GM10266 (cell line): ENCODE measurements at regions not wholly inside any gene's neighbourhood (a gene's known extent, or its start where the extent isn't known, plus 50 kb on each side); places are given as distances from the start of the nearest gene placed in this dataset.
A peak's percentile ranks its signal among the peaks of the same experiment; 100 is the strongest.

Experiments
- DNase-seq: peaks from one replicate; pipeline ENCODE4 v3.0.0; 2012; ENCODE audit errors: extremely low spot score
- TF ChIP-seq, protein P1 (sequence below): IDR thresholded peaks from 2 replicates; pipeline ENCODE4 v1.5.1; 2012; ENCODE audit warnings: mild to moderate bottlenecking, low read depth; ENCODE audit not compliant: control insufficient read depth, insufficient read depth; ENCODE audit errors: missing control alignments

DNA sequence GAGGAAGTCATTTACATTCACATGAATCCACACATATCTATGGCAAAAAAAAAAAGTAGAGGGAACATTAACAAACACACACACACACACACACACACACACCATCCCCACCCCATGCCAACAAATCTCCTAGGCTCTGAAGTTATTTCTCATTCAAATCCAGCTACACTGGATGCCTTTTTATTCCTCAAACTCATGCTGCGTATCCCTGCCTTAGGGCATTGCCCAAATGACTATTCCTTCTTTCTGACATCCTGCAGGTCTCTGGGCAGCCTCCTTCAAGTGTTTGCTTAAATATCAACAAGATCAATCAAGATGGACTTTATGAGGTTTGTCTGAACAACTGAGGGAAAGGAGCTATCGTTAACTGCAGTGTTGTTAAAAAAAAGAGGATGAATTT is 106.5 kb upstream of the FAM9A start:
- DNase-seq = no peak
- TF ChIP-seq, protein P1, sequence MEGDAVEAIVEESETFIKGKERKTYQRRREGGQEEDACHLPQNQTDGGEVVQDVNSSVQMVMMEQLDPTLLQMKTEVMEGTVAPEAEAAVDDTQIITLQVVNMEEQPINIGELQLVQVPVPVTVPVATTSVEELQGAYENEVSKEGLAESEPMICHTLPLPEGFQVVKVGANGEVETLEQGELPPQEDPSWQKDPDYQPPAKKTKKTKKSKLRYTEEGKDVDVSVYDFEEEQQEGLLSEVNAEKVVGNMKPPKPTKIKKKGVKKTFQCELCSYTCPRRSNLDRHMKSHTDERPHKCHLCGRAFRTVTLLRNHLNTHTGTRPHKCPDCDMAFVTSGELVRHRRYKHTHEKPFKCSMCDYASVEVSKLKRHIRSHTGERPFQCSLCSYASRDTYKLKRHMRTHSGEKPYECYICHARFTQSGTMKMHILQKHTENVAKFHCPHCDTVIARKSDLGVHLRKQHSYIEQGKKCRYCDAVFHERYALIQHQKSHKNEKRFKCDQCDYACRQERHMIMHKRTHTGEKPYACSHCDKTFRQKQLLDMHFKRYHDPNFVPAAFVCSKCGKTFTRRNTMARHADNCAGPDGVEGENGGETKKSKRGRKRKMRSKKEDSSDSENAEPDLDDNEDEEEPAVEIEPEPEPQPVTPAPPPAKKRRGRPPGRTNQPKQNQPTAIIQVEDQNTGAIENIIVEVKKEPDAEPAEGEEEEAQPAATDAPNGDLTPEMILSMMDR = no peak

DNA sequence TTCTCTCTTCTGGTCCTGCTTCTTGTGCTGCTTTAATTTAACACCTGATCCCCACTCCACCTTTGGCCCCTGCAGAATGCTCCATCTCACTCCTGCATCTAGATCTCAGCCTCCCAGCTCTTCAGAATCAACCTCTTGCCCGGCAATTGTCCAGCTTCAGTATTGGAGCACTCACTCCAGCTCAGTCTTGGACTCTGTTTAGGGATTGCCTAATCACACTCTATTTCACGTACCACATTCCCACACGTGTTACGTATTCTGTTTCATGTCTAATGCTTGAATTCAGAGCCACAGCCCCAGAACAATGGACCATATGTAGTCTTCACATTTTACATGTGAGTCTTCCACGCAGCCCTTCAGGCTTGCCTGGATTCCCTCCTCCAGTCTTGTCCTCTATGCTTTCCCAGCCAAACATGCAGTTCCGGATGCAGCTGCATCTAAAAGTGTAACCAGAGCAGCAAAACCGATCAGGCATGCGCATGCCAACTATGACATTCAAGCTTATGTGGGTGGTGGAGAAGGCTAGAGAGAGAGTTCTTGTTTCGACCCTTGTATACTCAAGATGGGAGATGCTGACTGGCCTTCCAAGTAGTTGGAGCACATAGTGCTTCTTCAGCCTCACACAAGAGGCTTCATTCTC is 105.2 kb upstream of the FAM9A start:
- DNase-seq = no peak

DNA sequence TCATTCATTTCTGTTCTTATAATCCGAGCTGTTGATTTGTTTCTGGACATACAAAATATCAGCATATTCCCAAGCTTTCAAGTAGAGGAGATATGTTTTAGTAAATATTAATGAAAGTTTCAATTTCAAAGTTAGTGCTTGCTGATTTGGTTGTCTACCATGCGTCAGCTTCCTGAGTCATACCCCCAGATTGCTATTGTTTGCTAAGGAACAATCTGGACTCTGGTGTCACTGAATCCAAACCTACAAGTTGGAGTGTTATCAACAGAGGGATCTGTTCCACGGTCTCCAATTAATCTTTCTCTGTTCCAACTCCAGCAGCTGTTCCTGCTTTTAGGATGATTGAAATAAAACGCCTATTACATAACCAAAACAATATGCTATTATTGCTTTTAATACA is 96.1 kb upstream of the FAM9A start:
- DNase-seq = no peak
- TF ChIP-seq, protein P1 = no peak

More for the DNA sequence above, 105.2 kb upstream of the FAM9A start:
- TF ChIP-seq, protein P1 = no peak

DNA sequence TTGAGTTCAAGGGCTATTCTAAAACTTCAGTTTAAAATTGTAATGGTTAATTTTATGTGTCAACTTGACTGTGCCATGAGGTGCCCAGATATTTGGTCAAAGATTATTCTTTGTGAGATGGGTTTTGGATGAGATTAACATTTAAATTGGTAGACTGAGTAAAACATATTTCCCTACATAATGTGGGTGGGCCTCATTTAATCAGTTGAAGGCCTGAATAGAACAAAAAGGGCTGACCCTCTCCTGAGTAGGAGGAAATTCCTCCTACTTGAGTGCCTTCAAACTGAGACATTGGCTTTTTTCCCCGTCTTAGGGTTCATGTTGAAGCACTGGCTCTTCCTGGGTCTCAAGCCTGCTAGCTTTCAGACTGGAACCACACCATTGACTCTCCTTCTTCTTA is 89.6 kb upstream of the FAM9A start:
- TF ChIP-seq, protein P1 = no peak
- DNase-seq = no peak

DNA sequence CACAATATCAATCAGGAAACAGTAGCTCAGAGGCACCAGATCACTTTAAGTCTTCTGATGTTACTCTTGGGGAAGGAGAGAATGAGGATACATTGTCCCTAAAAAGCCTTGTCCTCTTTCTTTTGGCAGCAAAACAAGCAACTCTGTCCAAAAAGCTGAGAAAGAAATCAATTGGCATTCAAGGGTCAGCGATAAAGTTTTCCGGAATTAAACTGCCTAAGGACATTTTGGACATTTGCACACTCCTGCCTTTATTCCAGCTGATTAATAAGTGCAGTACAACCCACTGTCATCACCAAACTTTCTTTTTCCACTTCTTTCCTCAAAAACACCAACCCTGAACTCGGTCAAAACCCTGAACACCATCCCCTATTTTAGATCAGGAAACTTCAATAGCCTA is 85.8 kb upstream of the FAM9A start:
- DNase-seq = no peak
- TF ChIP-seq, protein P1 = no peak

DNA sequence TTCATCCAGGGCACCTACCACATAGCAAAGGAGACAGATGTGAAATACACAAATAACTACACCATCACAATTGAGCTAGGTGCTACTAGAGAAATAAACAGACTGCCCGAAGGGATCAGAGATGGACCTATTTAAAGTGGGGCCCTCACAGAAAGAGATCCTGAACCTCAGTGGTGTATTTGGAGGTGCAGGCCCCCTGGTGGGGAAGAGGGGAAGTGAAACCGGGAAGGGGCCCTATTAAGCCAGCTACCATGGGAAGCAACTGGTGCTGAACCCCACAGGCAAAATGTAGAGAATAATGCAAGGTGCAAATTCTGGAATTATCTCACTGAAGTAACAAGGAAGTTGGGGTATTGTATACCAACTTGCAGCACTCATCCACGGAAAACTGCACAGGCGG is 78.6 kb upstream of the FAM9A start:
- TF ChIP-seq, protein P1 = no peak
- DNase-seq = peak; percentile 1

DNA sequence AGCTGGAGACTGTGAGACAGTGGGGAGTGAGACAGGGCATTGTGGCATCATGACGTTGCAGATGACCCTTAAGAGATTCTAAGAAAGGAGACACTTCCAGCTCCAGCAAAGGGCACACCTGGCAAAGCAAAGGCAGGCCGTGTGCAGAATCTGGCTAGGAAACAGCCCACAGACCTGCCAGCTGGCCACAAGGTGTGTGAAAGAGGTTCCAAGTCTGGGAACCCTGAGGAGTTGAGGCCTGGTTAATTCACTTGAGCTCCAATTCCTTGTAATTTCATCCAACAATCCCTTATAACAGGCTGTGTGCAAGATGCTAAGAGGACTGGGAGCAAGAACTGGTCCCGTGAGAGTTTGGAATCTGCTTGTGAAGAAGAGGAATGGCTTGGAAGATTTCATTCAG is 72.8 kb upstream of the FAM9A start:
- no peak for DNase-seq
- TF ChIP-seq, protein P1 = no peak
